Hematopoietic multipotent progenitor cell treated with erythropoietin and hydrocortisone succinate and interleukin-3 and kit ligand, for 15 days (in vitro differentiated cells): ENCODE measurements at regions not wholly inside any gene's neighbourhood (a gene's known extent, or its start where the extent isn't known, plus 50 kb on each side); places are given as distances from the start of the nearest gene placed in this dataset.
"Not testable (repeated sequence)": the region's sequence is repeated elsewhere in the genome, so short reads cannot be mapped to it uniquely, and the experiment has no call there.

Source experiments
- DNase-seq: peaks from one replicate; pipeline ENCODE4 v3.0.0-alpha.2; 2015; ENCODE audit warnings: low spot score

- DNase-seq: no peak
Observed at GRCh38 chrX:22534643-22535042, 261.9 kb downstream of the CBLL2 start.

GRCh38 chrX:22536746-22537304, 264.1 kb downstream of the CBLL2 start:
- no peak for DNase-seq

GRCh38 chrX:22538580-22538979, 265.9 kb downstream of the CBLL2 start:
- no peak for DNase-seq

- DNase-seq: no peak
Observed at GRCh38 chrX:22541926-22542325, 269.2 kb downstream of the CBLL2 start.

- DNase-seq: no peak
Observed at GRCh38 chrX:22542641-22543040, 269.9 kb downstream of the CBLL2 start.

- DNase-seq: no peak
Observed at GRCh38 chrX:22559506-22559905, 286.8 kb downstream of the CBLL2 start.

- DNase-seq: no peak
Observed at GRCh38 chrX:22575161-22575845, 302.6 kb downstream of the CBLL2 start.

GRCh38 chrX:22577181-22577580, 304.5 kb downstream of the CBLL2 start:
- DNase-seq: no peak

GRCh38 chrX:22585831-22586230, 313.1 kb downstream of the CBLL2 start:
- DNase-seq: no peak

- no peak for DNase-seq
Observed at GRCh38 chrX:22589845-22590244, 317.1 kb downstream of the CBLL2 start.

GRCh38 chrX:22594766-22595165, 322.1 kb downstream of the CBLL2 start:
- DNase-seq: no peak

- no peak for DNase-seq
Observed at GRCh38 chrX:22603060-22603459, 330.3 kb downstream of the CBLL2 start.

GRCh38 chrX:22609452-22609851, 336.7 kb downstream of the CBLL2 start:
- DNase-seq: not testable (repeated sequence)

- DNase-seq: no peak
Observed at GRCh38 chrX:22616867-22617266, 344.2 kb downstream of the CBLL2 start.

GRCh38 chrX:22627576-22627975, 354.9 kb downstream of the CBLL2 start:
- no peak for DNase-seq

GRCh38 chrX:22628275-22628674, 355.6 kb downstream of the CBLL2 start:
- DNase-seq: no peak

GRCh38 chrX:22629105-22629725, 356.5 kb downstream of the CBLL2 start:
- no peak for DNase-seq

- DNase-seq: no peak
Observed at GRCh38 chrX:22634083-22634482, 361.4 kb downstream of the CBLL2 start.

GRCh38 chrX:22634751-22635150, 362.0 kb downstream of the CBLL2 start:
- no peak for DNase-seq

GRCh38 chrX:22648281-22648680, 351.5 kb upstream of the DDX53 start:
- no peak for DNase-seq

- DNase-seq: no peak
Observed at GRCh38 chrX:22650691-22651090, 349.1 kb upstream of the DDX53 start.

- no peak for DNase-seq
Observed at GRCh38 chrX:22652596-22652995, 347.2 kb upstream of the DDX53 start.

- DNase-seq: no peak
Observed at GRCh38 chrX:22660756-22661155, 339.0 kb upstream of the DDX53 start.

GRCh38 chrX:22662776-22663175, 337.0 kb upstream of the DDX53 start:
- no peak for DNase-seq
